ENCODE measurements at regions not wholly inside any gene's neighbourhood (a gene's known extent, or its start where the extent isn't known, plus 50 kb on each side); places are given as distances from the start of the nearest gene placed in this dataset.

GRCh38 chr16:26992666-26993349 lies 73.9 kb upstream of the C16orf82 start:
- no peak for DNase-seq

DNA sequence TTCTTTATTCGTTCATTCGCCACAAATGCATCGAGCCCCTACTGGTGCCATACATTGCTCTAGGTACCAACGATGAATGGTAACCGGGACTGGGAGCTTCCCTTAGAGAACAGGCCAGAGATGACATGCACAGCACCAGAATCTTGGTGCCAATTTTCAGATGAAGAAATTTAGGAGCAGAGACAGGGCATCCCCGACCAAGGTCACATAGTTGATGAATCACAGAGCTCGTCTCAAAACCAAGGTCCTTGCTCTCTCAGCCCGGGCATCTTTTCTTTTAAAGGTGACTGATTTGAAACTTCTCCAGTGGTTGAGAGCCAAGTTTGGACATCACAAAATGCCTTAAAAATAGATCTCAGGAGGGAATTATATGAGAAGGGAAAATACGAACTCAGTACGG lies 73.2 kb upstream of the C16orf82 start:
- DNase-seq: no peak

DNA sequence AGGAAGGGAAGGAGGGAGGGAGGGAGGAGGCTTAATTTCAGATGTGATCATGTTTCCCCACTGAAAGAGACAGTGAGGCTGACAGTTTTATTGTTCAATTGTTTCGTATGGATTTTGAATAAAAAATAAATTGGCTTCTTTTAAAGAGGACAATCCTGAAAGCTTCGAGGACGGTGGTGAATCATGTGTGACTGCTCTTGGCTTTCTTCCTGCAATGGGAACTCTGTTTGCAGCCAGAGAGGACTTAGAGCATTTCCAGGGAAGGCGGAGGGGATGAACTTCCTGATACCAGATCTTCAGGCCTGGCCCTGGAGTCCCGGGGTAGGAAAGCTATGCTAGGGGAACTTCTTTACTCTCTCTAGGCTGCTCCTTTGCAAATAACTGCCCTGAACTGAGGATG lies 72.8 kb upstream of the C16orf82 start:
- no peak for DNase-seq

- DNase-seq: no peak
Observed at GRCh38 chr16:26995522-26995921, 71.2 kb upstream of the C16orf82 start.

DNA sequence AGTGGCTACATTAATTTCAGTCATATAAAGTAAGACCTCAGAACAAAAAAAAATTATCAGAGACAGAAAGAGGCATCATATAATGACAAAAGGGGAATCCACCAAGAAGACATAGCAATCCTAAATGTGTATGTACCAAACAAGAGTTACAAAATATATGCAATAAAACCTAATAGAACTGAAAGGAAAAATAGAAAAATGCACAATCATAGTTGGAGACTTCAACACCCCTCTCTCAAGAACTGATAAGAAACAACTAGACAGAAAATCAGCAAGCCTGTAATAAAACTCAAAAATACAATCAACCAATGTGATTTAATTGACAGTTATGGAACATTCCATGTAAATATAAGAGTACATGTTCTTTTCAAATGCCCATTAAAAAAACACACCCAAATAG lies 61.3 kb upstream of the C16orf82 start:
- no peak for DNase-seq
